ENCODE measurements at regions not wholly inside any gene's neighbourhood (a gene's known extent, or its start where the extent isn't known, plus 50 kb on each side); places are given as distances from the start of the nearest gene placed in this dataset.

GRCh38 chr13:107743983-107744382 is 471.4 kb downstream of the LIG4 start:
- H3K27me3 ChIP-seq: no peaks in the 10 kb centered on the region
- no peak overlapping the region for H3K27ac ChIP-seq
- H3K9me3 ChIP-seq: no peaks in the 10 kb centered on the region
- H3K36me3 ChIP-seq: no peaks in the 10 kb centered on the region
- no peak for TF ChIP-seq POLR2A (IDR thresholded peaks at IDR 0.05)
- TF ChIP-seq CTCF (IDR thresholded peaks at IDR 0.05): no peak
- H3K4me3 ChIP-seq: no peak overlapping the region
- H3K4me1 ChIP-seq: no peaks in the 10 kb centered on the region
- intact Hi-C loops (cut with DNase I): no loop called here
- 56 to 62% methylated on average over 3 of the region's 3 CpGs for WGBS, 2 donors
- no peak for DNase-seq

DNA sequence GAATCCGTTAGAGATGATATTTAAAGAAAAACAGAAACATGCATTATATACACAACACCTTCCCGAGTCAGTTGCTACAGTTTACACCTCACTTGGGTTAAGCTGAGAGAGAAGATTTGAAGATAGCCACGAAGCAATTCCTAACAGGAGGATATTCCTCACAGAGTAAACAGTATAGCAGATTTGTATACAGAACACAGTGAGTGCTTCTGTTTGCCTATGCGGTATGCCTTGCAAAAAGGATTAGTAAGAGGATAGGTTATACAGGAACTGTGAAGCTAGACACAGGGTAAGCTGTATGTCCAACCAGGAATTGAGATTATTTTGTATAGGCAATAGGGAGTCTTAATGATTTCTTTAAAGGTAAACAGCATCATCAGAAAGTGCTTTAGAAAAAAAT is 471.8 kb downstream of the LIG4 start:
- Histone ChIP-seq H3K27ac (no peak overlapping the region), H3K4me1 (no peaks in the 10 kb centered on the region), H3K4me3 (no peak overlapping the region), H3K36me3 (no peaks in the 10 kb centered on the region), H3K27me3 (no peaks in the 10 kb centered on the region), H3K9me3 (no peaks in the 10 kb centered on the region)
- 21 to 26% methylated on average over 4 of the region's 4 CpGs for WGBS, 2 donors
- DNase-seq: no peak
- TF ChIP-seq CTCF (IDR thresholded peaks at IDR 0.05): no peak
- TF ChIP-seq POLR2A (IDR thresholded peaks at IDR 0.05): no peak
- intact Hi-C loops (cut with DNase I): no loop called here

DNA sequence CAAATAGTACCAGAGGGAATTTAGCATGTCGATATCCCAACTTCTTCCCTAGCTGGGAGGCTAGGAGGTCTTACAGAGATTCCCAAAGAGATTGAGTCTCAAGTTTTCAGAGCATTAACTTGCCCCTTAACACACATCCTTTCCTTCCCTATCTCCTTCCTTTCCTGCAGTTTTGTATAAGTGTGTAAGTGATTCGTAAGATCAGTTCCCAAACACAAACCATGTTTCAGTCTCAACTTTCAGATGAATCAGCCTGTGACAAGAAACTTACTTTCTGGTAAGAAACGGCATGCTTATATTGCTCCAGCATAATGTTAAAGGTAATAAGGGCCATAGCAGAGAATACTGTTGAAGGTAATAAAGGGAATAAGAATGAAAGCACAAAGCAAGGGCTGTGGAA is 472.2 kb downstream of the LIG4 start:
- no peak overlapping the region for H3K4me3 ChIP-seq
- intact Hi-C loops (cut with DNase I): no loop called here
- WGBS, 2 donors: 58 to 67% methylated on average over 3 of the region's 3 CpGs
- no peaks in the 10 kb centered on the region for H3K36me3 ChIP-seq
- no peak for DNase-seq
- H3K9me3 ChIP-seq: no peaks in the 10 kb centered on the region
- no peak overlapping the region for H3K27ac ChIP-seq
- no peaks in the 10 kb centered on the region for H3K27me3 ChIP-seq
- TF ChIP-seq POLR2A (IDR thresholded peaks at IDR 0.05) (no peak), CTCF (IDR thresholded peaks at IDR 0.05) (no peak)
- no peaks in the 10 kb centered on the region for H3K4me1 ChIP-seq

- DNase-seq: no peak
- Histone ChIP-seq H3K9me3 (no peaks in the 10 kb centered on the region), H3K4me3 (no peak overlapping the region), H3K27ac (no peak overlapping the region), H3K36me3 (no peaks in the 10 kb centered on the region), H3K4me1 (no peaks in the 10 kb centered on the region), H3K27me3 (no peaks in the 10 kb centered on the region)
- 71 to 75% methylated on average over 1 of the region's 1 CpG for WGBS, 2 donors
- TF ChIP-seq CTCF (IDR thresholded peaks at IDR 0.05): no peak
- TF ChIP-seq POLR2A (IDR thresholded peaks at IDR 0.05): no peak
- intact Hi-C loops (cut with DNase I): no loop called here
These were observed 472.8 kb downstream of the LIG4 start for GRCh38 chr13:107742544-107742943.

- intact Hi-C loops (cut with DNase I): no loop called here
- no peaks in the 10 kb centered on the region for H3K36me3 ChIP-seq
- no peaks in the 10 kb centered on the region for H3K4me1 ChIP-seq
- 81 to 86% methylated on average over 4 of the region's 4 CpGs for WGBS, 2 donors
- no peak for DNase-seq
- no peaks in the 10 kb centered on the region for H3K27me3 ChIP-seq
- no peak overlapping the region for H3K4me3 ChIP-seq
- TF ChIP-seq POLR2A (IDR thresholded peaks at IDR 0.05) (no peak), CTCF (IDR thresholded peaks at IDR 0.05) (no peak)
- H3K27ac ChIP-seq: no peak overlapping the region
- no peaks in the 10 kb centered on the region for H3K9me3 ChIP-seq
These were observed 477.3 kb downstream of the LIG4 start for GRCh38 chr13:107738004-107738403.
